HG03558 (cell line): ENCODE measurements at regions not wholly inside any gene's neighbourhood (a gene's known extent, or its start where the extent isn't known, plus 50 kb on each side); places are given as distances from the start of the nearest gene placed in this dataset.

Source experiments
- ATAC-seq: cut with Tn5 transposase; IDR thresholded peaks from one replicate; pipeline ENCODE4 v1.9.1; 2021; ENCODE audit warnings: moderate number of reproducible peaks; ENCODE audit not compliant: unreplicated experiment; ENCODE audit errors: extremely low read depth

GRCh38 chr4:144451766-144452450, 194.0 kb upstream of the HHIP start:
- ATAC-seq: no peak

GRCh38 chr4:144456196-144456595, 189.8 kb upstream of the HHIP start:
- ATAC-seq: no peak

GRCh38 chr4:144461906-144462305, 184.1 kb upstream of the HHIP start:
- no peak for ATAC-seq

GRCh38 chr4:144463236-144463635, 182.7 kb upstream of the HHIP start:
- ATAC-seq: no peak

GRCh38 chr4:144463896-144464295, 182.1 kb upstream of the HHIP start:
- ATAC-seq: no peak

- ATAC-seq: no peak
These were observed 180.4 kb upstream of the HHIP start for GRCh38 chr4:144465546-144465945.

GRCh38 chr4:144480068-144480467, 165.9 kb upstream of the HHIP start:
- ATAC-seq: no peak

- no peak for ATAC-seq
These were observed 156.1 kb upstream of the HHIP start for GRCh38 chr4:144489831-144490230.

- ATAC-seq: no peak
These were observed 151.7 kb upstream of the HHIP start for GRCh38 chr4:144494280-144494679.

GRCh38 chr4:144495944-144496343, 150.0 kb upstream of the HHIP start:
- ATAC-seq: no peak

- ATAC-seq: peak; percentile 63
These were observed 146.2 kb upstream of the HHIP start for GRCh38 chr4:144499777-144500176.

- no peak for ATAC-seq
These were observed 144.7 kb upstream of the HHIP start for GRCh38 chr4:144501231-144501780.

GRCh38 chr4:144504883-144505282, 141.1 kb upstream of the HHIP start:
- no peak for ATAC-seq

GRCh38 chr4:144507311-144508101, 138.4 kb upstream of the HHIP start:
- no peak for ATAC-seq

- ATAC-seq: no peak
These were observed 136.6 kb upstream of the HHIP start for GRCh38 chr4:144509088-144510015.

- ATAC-seq: no peak
These were observed 131.2 kb upstream of the HHIP start for GRCh38 chr4:144514736-144515135.

GRCh38 chr4:144518181-144518895, 127.6 kb upstream of the HHIP start:
- no peak for ATAC-seq

- no peak for ATAC-seq
These were observed 114.1 kb upstream of the HHIP start for GRCh38 chr4:144531841-144532240.

- ATAC-seq: peak; percentile 99
These were observed 98.2 kb upstream of the HHIP start for GRCh38 chr4:144547678-144548298.
